IPS-NIHi7 (cell line): ENCODE measurements at regions not wholly inside any gene's neighbourhood (a gene's known extent, or its start where the extent isn't known, plus 50 kb on each side); places are given as distances from the start of the nearest gene placed in this dataset.

Source experiments
- DNase-seq: peaks from one replicate; pipeline ENCODE4 v3.0.0; 2012; ENCODE audit warnings: mixed read lengths; ENCODE audit errors: extremely low spot score

DNA sequence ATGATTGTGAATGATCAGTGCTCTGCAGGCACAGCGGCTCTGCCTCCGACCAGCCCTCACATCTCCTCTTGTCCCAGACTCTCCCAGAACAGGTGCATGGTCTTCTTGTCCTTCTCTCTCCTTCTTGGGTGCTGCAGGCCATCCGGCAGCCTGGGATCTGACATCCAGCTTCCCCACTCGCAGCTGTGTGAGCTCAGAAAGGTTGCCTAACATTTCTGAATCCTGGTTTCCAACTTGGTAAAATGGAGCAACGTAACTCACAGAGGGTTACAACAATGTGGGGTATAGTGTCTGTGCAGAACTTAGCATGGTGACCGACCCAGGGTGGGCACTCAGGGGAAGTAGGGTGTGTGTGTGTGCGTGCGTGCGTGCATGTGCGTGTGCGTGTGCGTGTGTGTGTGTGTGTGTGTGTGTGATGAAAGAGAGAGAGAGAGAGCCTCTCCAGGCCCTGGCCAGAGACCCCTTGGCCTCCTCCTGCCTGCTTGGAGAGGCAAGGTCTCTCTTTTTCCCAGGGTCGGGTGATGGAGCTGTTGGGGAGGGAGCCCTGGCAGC lies 110.1 kb downstream of the SNX5 start:
- no peak for DNase-seq

DNA sequence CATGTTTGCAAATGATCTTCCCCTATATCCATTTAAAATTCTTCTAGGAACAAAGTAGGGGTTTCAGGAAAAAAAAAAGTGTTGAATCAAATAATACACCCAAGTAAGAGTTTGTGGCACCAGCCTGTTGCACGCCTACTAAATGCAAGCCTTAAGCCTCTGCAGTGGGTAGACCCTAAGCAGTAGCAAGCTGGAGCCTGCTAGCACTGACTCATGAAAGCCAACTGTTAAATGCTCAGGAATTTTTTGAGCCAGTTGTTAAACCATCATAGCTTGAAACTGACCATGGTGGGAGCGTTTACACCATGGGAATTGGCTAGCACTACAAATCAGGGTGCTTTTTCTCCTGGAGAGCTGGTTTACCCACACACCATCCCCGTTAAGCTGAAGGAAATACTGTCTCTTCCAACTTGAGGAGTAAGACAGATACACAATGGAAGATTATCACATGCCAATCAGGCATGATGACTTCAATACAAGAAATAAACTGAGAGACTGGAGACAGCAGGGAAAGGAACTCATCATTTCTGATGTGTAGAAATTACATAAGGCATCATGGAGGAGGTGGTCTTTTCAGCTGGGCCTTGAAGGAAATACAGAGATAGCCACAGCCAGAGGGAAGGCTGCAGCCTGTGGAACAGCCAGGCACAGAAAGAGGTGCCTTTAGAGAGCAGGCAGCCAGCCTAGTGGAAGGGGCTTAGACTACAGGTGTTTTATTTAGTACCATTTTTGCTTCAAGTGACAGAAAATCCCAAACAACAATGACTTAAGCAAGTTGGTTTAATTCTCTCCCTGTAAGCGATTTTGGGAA lies 110.8 kb downstream of the SNX5 start:
- DNase-seq, result no peak

DNA sequence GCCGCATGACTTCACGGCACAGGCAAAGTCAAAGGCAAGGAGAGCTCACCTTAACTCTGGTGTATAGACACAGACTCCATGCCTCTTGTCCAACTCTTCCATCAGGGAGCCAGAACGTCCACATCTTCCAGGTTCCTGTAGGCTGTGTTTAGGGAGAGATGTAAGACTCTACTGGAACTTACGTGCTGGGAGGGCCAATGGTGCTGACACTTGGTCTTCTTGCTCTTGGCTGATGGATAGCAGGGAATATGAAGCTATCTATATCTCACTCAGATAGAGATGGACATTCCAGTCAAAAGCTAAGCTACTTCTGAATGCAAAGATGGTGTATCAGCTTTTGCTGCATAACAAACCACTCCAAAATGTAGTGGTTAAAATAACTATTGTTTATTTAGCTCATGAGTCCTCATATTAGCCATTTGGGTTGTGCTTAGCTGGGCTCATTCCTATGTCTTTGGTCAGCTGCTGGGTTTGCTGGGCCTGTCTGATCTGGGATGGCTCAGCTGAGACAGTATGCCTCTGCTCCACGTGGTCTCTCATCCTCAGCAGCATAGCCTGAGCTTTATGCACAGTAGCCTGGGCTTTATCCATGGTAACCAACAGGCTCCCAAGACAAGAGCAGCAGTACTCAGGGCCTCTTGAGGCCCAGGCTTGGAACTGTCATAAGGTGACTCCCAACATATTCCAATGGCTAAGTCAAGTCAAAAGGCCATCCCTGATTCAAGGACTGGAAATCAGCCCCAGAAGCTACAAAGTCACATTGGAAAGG lies 111.6 kb downstream of the SNX5 start:
- DNase-seq, result no peak

GRCh38 chr20:17856024-17856564 lies 112.5 kb downstream of the SNX5 start:
- DNase-seq, result no peak

- peak; percentile 76 for DNase-seq
Observed at GRCh38 chr20:17854307-17854903, 114.2 kb downstream of the SNX5 start.

DNA sequence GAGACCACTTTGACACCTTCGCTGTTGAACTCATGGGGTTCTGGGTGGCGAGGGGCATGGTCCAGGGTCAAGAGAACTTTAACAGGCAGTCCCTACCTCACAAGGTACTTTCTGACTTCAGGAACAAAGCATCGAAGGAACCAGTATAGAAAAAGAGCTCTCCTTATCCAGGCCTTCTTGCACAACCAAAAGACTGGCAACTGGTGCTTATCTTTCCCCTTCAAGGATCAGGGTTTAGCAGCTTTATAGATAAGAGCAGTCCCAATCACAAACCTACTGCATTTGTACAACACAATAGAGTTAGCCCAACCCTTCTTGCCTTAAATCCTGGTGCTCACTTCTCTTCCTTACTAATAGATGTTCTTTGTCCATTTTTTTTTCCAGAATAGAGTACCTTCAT lies 116.3 kb downstream of the SNX5 start:
- no peak for DNase-seq

- no peak for DNase-seq
Observed at GRCh38 chr20:17850684-17851026, 117.9 kb downstream of the SNX5 start.

DNA sequence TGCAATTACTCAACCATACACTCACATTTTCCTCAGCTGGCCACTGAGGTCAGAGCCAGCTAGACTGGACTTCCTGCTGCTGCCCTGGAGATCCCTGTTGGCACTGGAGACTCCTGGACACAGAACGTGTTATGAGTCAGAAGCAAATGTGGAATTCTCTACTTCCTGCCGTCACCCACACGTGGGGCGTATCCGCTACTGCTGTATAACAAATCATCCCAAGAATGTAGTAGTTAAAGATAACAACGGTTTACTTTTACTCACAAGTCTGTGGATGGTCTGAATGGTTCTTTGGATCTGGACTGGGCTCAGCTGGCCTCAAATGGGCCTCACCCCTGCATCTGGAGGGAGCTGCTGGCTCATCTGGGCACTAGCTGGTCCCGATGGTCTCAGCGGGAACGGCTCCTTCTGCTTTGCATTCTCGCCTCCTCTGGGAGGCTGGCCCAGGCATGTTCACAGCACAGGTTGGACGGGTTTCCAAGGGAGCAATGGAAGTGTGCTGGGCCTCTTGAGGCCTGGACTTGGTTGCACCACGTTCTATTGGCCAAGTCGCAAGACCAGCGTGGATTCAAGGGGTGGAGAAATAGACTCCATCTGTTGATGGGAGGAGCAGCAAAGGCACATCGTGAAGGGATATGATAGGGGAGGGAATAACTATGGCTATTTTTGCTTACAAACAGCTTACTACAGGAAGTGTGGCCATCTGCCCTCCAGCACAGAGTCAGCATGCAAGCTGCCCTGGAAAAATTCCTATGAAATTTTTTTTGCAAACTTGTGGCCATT lies 118.5 kb downstream of the SNX5 start:
- no peak for DNase-seq

- no peak for DNase-seq
Observed at GRCh38 chr20:17849138-17849900, 119.3 kb downstream of the SNX5 start.

- DNase-seq, result no peak
Observed at GRCh38 chr20:17848249-17849048, 120.1 kb downstream of the SNX5 start.

DNA sequence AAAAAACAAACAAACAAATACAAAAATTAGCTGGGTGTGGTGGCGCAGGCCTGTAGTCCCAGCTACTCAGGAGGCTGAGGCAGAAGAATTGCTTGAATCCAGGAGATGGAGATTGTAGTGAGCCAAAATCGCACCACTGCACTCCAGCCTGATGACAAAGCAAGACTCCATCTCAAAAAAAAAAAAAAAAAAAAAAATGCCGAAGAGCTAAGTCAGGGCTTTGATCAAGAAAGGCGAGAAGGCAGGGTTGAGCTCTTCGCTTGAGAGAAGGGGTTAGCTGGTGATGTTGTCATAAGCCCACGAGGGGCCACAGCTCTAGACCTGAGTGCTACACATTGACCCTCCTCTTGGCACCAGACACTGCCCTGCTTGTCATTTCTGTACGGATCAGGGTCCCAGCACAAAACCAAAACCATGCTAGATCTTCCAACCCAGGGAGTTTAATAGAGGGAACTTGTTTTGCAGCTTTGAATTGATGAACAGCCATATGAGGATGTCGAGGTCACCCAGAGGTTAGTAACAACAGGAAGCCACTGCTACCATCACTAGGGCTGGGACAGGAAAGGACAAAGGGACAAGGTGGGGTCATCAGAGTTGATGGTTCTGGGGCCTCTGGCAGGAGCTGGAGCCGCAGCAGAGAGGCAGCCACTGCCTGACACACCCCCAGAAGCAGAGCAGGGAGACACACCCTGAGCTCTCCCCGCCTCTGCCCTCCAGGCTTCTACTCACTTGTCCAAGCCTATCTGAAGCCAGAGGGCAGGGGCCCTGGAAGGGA lies 122.7 kb downstream of the SNX5 start:
- no peak for DNase-seq

DNA sequence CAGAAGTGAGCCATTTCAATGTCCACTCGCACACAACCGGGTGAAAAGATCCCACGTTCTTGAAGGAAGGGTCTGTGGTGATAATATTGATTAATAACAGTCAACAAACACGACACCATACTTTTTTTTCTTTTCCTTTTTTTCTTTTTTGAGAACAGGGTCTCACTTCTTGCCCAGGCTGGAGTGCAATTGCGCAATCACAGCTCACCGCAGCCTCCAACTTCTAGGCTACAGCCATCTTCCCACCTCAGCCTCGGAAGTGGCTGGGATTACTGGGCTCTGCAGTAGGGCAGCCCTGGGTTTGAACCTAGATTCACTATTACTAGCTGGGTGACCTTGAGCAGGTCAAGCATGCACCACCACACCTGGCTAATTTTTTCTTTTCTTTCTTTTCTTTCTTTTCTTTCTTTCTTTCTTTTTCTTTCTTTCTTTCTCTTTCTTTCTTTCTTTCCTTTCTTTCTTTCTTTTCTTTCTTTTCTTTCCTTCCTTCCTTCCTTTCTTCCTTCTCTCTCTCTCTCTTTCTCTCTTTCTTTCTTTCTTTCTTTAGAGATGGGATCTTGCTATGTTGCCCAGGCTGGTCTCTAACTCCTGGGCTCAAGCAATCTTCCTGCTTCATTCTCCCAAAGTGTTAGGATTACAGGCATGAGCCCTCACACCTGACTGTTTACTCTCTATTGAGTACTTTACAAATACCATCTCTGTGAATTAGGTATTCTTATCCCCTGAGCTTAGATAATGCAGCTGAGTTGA lies 123.9 kb downstream of the SNX5 start:
- no peak for DNase-seq

DNA sequence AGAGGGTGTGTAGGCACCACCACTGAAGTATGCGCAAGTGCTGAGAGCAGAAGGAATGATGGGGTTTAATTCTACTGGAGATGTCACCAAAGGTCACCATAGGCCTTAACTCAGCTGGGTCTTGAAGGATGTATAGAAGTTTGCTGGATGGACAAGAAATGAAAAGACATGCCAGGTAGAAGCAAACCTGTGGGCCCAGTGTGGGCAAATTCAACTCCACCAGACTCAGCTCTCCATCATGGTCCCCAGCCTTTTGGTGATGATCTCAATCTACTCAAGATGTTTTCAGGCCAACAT lies 124.5 kb downstream of the SNX5 start:
- no peak for DNase-seq

DNA sequence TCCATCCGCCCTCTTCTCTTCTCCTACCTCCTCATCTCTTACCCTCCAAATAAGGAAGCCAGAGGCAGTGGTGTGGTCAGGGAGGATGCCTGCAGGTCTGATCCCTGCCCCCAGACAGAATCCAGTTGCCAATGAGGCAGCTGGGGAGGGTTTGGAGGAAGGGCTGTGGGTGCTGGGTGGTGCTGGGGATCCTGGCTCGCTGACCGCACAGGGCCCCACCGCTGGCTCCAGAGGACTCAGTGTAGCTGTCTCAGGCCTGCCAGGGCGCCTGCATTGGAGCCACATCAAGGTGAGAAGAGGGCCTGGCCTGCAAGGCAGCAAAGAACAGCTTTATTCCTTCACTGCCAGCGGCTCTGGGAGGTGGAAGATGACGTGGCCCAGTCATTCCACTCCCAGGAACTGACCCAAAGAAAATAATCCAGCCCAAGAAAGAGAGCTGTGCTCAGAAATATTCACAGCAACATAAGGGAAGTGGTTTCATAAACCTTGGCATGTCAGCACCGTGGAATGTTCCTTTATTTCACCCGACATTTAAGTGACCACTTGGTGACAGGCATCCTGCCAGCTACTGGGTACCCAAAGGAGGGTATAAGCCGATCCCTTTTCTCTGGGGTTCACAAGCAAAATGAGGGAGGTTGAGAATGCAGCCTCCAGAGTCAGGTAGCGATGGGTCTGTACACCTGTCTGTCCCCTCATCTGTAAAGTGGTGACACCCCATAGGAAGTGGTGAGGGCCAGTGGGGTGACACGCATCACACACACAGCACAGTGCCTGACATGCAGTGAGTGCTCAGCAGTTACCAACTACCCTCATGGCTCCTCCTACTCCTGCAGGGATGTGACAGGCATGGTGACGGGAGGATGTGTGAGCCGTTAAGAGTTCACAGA lies 125.1 kb downstream of the SNX5 start:
- DNase-seq, result no peak

DNA sequence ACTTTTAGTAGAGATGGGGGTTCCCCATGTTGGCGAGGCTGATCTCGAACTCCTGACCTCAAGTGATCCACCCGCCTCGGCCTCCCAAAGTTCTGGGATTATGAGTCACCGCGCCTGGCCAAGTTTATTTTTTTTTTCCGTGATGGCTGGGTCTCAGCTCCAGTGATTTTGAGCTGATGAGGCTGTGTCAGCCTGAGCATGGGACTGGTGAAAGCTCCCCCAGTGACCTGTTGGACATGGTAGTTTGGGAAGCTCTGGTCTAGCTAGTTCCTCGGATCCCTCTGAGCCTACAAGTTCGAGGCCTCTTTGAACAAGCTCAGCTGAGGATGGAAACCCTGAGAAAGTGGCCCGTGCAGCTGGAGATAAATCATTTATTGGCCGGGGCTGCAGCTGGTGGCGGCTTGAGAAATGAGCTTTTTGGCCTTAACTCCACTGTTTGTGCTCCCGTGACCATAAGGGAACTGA lies 126.8 kb downstream of the SNX5 start:
- DNase-seq, result no peak

GRCh38 chr20:17840423-17840822 lies 128.2 kb downstream of the SNX5 start:
- DNase-seq, result no peak

DNA sequence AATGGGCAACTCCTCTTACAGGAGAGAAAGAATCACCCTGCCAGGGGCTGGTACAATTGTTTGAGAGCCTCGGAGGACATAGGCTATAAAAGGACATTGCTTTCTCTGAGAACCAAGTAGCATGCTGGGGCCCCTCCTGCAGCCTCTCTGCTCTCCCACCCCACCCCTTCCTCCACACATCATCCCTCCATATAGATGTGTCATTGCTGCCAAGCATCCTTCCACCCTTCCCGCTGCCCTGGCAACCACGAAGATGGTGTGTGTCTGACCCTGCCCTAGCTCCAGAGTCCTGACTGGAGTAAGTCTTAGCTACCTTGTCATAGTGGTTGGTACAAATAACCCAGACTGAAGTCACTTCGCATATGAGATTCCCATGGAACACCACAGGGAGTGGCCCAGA lies 129.7 kb downstream of the SNX5 start:
- no peak for DNase-seq

DNA sequence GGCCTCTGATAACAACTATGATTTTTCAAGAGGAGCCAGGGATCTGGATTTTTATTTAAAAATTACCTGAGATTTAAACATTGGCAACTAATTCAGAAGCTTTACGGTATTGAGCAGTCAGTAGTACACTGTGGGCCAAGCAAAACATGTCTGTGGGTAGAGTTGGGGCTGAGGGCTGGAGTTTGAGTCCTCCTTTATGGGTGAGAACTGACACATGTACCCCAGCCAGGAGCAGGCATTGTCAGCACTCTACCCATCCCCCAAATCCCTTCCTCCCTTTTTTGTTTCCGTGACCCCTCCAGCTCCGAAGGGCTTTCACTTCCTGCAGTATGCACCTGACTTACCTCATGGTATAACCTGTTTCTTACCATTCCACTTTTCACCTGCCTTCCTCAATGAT lies 131.4 kb downstream of the SNX5 start:
- DNase-seq, result no peak
